HPDE6-E6E7 (cell line): ENCODE measurements at regions not wholly inside any gene's neighbourhood (a gene's known extent, or its start where the extent isn't known, plus 50 kb on each side); places are given as distances from the start of the nearest gene placed in this dataset.
"Not testable (repeated sequence)": the region's sequence is repeated elsewhere in the genome, so short reads cannot be mapped to it uniquely, and the experiment has no call there.

Experiments
- DNase-seq: peaks from one replicate; pipeline ENCODE4 v3.0.0; 2011; ENCODE audit warnings: missing footprints; ENCODE audit errors: extremely low spot score

DNA sequence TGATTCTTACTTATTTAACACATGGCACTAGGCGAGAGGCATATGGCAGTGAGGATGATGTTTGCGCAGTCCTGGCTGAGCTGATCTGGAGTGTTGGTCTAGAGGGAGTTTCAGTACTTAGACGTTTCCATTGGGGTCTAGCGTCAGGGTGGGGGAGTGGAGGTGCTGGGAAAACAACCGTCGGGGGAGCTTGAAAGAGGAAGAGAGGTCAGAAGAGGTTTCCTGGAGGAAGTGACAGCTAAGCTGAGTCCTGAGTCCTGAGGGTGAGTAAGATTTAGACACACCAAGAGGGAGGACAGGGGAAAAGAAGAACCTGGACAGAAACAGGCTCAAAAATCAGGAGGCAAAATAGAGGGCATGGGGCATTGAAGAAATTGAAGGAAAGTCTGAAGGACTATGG lies 81.4 kb downstream of the ALOX5AP start:
- DNase-seq: no peak

DNA sequence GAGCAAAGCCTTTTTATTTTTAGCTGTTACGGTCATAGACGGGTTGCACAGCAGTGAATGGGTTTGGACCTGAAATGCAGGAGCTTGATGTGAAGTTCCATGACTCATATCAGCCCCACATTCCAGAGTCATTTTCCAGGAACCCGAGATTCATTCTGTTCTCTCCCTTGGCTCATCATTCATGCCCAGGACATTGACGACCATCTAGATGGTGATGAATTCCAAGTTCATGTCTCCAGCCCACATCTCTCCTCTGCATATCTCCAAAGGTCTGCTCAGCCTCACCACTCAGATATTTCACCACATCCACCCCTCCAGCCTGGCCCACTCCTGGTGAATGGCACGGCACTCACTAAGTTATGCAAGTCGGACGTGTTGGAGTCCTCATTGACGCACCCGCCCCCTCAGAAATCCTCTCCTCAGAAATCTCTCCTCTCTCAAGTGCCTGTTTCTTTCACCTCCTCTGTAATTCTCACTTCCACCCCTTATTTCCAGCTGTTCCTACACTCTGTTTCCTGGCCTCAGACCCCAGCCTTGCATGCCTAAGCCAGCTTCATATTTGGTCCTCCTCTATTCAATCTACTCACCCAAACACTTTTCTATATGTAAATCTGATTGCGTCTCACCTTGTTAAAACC lies 83.1 kb downstream of the ALOX5AP start:
- DNase-seq: no peak

DNA sequence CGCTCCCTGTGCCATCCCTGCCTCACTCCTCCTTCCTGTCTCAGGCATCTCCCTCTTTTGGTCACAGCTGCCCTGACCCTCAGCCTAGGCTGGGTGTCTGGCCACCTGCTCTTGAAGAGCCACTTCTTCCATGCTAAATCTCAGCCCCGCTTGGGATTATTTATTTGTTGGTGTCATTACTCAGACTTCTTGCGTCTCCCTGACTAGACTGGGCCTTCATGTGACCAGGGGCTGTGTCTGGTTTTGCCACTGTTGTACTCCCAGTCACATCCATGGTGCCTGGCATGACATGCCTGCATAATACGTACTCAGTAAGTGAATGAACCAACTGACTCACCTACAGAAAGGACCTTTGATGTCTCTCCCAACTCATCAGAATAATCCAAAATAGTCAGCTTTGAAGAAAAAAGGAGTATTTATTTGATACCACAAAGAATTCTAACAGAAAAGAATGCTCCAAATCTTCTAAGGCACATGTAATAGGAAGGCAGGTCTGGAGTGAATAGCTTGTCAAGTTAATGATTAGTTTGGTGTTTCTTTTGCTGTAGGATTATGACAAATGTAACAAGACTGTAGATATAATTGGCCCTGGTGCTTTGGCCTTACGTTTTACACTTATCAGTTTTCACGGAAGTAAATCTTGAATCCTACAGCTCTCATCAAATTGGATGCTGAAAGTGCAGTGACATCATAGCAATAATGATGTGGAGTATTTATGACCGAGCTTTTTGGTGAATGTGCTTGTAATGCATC lies 84.0 kb downstream of the ALOX5AP start:
- no peak for DNase-seq

GRCh38 chr13:30821421-30821820 lies 84.7 kb upstream of the MEDAG start:
- DNase-seq: no peak

DNA sequence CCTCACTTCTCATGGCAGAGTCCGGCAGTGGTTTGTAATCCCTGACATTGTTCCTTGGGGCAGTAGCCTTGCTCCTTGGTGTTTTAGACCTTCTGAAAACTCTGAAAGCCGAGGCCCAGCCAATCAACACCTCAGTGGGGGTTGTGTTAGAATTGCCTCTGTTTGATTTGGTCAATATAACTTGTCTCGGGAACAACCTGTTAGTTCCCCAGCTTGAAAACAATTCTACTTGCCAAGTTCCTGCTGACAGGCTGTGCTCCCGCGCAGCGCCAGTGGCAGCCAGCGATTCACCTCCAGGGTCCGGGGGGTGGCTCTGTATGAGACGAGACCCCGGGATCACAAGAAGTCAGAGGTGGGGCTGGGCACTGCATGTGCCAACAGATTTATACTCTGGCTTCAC lies 81.4 kb upstream of the MEDAG start:
- no peak for DNase-seq

DNA sequence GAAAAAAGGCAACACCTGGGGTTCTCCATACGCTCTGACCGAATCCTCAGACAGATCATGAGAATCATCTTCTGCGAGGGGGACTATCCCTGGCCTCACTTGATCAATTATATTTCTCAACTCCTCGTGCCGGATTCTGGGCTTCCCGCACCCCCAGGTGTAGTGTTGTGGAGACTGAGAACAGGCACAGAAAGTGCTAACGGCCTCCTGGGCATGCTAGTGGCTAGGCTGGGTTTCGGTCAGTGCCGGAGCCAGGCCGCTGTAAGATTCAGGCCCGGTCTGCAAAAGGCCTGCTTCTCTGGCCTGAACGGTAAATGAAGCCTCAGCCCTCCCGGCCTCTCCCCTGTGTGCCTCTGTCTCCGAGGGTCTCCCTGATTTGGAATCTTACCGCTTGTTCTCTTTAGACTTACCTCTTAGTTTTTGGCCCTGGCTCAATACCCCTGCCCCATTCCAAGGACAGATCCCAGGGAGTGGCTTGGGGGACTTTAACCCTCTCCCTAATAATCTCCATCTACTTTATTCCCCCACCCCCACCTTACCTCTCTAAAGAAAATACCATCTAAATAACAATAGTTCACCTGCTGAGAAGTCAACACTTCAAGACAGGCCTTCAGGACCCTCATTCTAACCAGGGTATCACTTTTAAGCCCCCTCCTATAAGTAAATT lies 79.0 kb upstream of the MEDAG start:
- no peak for DNase-seq

DNA sequence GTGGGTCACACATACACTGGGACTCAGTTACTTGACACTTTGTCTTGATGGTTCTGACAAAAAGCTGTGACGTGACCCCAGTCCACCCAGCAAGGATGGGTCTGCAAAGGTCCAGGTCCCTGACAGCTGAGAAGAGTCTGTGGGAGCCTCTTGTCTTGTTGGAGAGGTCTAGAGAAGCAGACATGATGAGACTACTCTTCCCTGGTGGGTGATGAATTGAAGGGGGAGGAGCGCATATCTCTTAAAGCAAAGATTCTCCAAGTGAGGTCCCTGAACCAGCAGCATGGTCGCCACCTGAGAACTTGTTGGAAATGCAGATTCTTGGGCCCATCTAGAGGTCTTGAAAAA lies 78.5 kb upstream of the MEDAG start:
- no peak for DNase-seq

GRCh38 chr13:30829145-30829832 lies 76.8 kb upstream of the MEDAG start:
- peak; percentile 79 for DNase-seq

DNA sequence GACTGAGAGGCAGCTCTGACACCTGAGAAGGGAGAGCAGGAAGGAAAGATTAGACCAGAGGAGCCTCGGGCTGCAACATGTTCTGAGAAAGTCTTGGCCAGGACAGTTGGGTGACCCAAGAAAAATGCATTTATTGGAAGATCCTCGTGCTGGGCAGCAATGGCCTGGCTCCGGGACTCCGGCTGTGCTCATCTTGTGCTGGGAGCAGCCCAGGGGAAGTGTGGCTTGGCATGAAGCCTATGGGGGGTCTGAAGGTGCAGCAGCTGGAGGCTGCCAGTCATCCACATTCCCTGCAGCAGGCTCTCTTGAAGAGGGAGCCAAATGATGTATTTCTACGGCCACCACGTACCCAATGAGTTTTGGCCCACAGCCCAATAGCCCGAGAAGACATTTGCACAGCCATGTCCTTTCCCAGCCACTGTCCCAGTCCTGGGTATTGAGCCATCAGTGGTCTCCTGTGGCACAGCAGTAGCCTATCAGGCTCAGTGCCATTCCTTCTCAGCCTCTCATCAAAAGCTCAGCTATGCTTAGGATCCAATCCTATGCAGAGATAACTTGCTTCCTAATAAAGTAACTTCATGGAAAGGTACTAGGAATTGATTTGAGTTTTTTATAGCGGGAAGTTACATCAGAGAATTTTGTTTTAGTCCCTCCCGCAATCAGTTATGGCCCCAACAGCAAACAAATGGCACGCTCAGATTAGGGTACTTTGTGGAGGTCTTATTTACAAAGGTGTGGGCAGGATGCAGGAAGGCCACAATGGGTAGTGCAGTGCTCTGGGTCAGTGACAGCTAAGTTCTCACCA lies 76.0 kb upstream of the MEDAG start:
- DNase-seq: no peak

DNA sequence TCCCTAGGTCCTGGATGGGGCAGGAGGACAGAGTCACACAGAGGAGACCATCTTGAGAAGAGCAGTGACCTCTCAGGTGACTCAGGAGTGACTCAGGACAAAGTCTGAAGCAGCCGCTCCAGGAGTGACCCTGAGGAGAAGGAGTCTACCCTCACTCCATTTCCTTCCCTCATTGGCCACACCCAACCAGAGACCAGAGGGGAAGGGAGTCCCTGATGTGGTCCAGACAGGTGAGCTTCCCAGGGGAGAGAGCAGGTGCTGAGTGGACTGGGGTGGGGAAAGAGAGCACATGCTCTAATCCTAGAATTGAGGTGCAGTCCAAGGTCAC lies 75.5 kb upstream of the MEDAG start:
- DNase-seq: no peak

DNA sequence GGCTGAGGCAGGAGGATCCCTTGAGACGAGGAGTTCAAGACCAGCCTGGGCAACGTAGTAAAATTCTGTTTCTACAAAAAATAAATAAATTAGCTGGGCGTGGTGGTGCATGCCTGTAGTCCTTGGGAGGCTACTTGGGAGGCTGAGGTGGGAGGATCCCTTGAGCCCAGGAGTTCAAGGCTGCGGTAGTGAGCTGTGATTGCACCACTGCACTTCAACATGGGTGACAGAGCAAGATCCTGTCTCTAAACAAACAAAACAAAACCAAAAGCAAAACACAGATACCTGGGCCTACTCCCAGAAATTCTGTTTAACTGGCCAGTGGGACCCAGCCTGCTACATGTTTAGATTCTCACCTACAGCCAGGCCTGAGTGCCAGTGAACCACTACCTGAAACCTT lies 74.6 kb upstream of the MEDAG start:
- DNase-seq: no peak

GRCh38 chr13:30832377-30832776 lies 73.7 kb upstream of the MEDAG start:
- no peak for DNase-seq

GRCh38 chr13:30832845-30833332 lies 73.2 kb upstream of the MEDAG start:
- DNase-seq: peak; percentile 29

DNA sequence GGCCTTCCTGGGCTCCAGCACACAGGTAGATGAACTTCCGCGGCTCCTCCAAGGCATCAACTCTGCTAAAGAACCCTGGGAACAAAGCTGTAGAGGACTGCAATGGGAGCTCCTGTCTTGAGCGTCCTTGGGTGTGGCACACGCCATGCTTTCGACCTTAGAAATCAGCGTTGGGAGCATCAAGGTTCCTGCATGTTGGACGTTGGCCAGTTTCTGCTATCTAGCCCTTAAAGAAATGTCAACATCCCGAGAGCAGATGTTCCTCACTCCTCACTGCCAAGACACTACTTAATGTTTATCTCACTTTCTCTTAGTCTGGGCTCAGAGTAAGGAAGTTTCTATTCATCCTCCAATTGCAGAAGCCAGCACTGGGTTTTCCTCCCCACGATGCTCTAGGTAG lies 70.6 kb upstream of the MEDAG start:
- DNase-seq: no peak

DNA sequence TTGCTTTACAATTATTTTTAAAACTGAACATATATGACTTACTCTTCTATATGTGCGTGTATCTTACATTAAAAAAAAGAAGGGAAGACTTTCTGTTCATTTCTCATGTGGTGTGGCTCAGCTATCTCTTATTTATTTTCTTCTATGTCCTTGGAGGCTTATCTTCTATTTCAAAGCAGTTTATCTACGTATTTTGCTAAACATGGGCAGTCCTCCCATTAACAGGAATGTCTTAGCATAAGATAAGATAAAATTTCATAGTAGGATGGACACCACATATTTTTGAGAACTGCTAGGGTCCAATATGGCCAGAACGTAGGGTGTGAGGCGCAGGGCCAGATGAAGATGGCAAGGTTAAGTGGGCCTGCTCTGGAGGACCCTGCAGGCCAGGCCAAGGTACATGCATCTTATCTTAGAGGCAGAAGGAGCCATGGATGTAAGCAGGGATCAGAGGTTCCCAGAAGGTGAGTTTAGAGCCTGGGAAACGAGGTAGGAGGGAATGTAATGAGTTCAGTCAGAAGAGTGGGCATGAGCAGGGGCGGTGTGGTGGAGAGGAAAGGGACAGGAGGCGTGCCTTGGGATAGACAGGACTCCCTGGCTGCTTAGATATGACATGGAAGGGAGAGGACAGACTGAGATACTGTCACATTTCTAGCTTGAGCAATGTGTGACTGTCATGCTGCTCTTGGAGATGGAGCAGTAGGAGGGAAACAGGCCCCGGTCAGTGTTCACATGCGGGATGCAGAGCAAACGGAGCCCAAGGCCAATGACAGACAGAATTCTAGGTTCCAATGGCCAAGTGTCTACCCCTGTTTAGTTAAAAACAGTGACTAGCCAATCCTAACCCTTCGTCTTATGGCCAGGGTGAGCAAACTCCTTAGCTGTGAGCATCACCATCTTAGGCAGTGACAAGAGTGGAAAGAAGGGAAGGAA lies 68.6 kb upstream of the MEDAG start:
- DNase-seq: no peak

GRCh38 chr13:30839636-30840035 lies 66.4 kb upstream of the MEDAG start:
- not testable (repeated sequence) for DNase-seq

DNA sequence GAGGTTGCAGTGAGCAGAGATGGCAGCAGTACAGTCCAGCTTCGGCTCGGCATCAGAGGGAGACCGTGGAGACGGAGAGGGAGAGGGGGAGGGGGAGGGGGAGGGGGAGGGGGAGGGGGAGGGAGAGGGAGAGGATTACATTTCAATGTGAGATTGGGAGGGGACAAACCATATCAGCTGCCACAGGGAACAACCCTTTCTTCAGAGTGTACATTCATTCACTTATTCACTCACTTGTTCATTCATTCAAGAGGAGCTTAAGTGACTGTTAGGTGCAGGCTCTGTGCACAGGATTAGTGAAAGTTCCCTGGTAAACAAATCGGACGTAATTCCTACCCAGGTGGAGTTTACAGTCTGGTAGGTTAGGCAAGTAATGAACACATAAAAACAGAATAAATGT lies 65.6 kb upstream of the MEDAG start:
- no peak for DNase-seq

DNA sequence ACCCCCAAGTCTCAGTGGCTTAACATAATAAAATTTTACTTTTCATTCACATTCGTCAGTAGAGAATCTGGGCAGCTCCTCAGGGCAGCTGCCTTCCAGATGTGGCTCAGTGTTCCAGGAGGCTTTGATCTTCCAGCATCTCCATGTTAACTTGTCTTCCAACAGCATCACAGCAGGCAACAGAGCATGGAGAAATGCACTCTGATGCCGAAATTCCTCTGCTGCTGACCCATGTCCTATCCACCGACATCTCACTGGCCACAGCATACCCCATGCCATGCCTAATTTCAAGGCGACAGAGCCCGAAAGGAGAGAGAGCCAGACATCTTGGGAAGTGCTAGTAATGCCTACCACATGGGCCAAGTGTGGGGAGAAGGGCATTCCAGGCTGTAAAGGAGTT lies 64.9 kb upstream of the MEDAG start:
- DNase-seq: no peak

GRCh38 chr13:30843548-30843947 lies 62.5 kb upstream of the MEDAG start:
- no peak for DNase-seq

DNA sequence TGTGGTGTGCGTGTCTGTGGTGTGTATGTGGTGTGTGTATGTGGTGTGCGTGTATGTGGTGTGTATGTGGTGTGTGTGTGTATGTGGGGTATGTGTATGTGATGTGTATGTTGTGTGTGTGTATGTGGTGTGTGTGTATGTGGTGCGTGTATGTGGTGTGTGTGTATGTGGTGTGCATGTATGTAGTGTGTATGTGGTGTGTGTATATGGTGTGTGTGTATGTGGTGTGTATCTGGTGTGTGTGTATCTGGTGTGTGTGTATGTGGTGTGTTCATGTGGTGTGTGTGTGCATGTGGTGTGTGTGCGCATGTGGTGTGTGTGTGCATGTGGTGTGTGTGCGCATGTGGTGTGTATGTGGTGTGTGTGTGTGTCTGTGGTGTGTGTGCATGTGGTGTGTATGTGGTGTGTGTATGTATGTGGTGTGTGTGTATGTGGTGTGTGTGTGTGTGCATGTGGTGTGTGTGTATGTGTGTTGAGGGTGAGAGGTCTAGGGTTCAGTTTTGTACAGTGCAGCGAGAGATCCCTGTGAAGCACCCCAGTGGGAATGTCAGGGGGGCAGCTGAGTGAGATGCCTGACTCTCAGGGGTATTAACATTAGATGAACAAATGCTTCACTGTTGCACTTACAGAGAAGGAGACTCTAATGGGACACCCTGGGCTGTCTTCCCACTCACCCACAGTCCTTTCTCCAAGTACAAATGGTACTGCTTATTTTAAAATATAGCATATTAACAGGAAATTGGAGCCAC lies 61.3 kb upstream of the MEDAG start:
- DNase-seq: no peak
